Peyer's patch (tissue), 4 donors: ENCODE measurements at regions not wholly inside any gene's neighbourhood (a gene's known extent, or its start where the extent isn't known, plus 50 kb on each side); places are given as distances from the start of the nearest gene placed in this dataset.
"Not testable (repeated sequence)": the region's sequence is repeated elsewhere in the genome, so short reads cannot be mapped to it uniquely, and the experiment has no call there.

Source experiments
- CTCF ChIP-seq, 6 experiments: fragments of 450-650 bp in 4 of 6; fragments of 200-600 bp in 2 of 6; sonication (generic) in 1 of 6; IDR thresholded peaks; one replicate each; pipeline ENCODE4 v1.5.1; 2017 to 2019; ENCODE audit warnings: antibody characterized with exemption in 6 of 6, mild to moderate bottlenecking in 3 of 6, moderate library complexity in 1 of 6
- POLR2A ChIP-seq, 2 donors: fragments of 450-650 bp; IDR thresholded peaks; one replicate each; pipeline ENCODE4 v1.5.1; 2017; ENCODE audit warnings: antibody characterized with exemption in 2 of 2, mild to moderate bottlenecking in 2 of 2, moderate library complexity in 2 of 2

GRCh38 chr10:46734262-46734642, 155.3 kb downstream of the SYT15 start:
- TF ChIP-seq POLR2A, CTCF (IDR thresholded peaks at IDR 0.05): not testable (repeated sequence)
